ENCODE measurements at regions not wholly inside any gene's neighbourhood (a gene's known extent, or its start where the extent isn't known, plus 50 kb on each side); places are given as distances from the start of the nearest gene placed in this dataset.

GRCh38 chr11:109192864-109193263 lies 229.1 kb upstream of the C11orf87 start:
- no peak for TF ChIP-seq CTCF (IDR thresholded peaks at IDR 0.05)
- no peak for TF ChIP-seq POLR2A (IDR thresholded peaks at IDR 0.05)

Measured in right lobe of liver (tissue), 4 donors.